ENCODE measurements at regions not wholly inside any gene's neighbourhood (a gene's known extent, or its start where the extent isn't known, plus 50 kb on each side); places are given as distances from the start of the nearest gene placed in this dataset.

DNA sequence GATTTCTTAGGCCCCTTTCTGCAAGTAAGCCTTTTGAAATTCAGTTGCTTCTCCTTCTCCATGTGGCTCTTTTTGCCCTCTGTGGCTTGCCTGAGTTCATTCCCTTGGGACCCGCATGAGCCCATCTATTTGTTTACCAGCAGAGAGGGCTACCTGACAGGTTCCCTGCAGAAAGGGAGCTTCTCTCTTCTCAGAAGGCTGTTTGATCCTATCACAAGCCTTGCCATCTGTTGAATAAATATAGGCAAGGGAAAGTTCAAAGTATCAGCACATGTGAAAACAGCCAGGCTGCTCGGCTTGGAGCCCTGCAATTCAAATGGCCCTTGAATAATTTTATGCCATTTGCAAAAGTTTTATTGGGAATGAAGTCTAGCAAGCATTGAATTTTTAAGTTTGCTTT, 720.2 kb upstream of the FZD8 start:
- Histone ChIP-seq H3K27ac (no peak overlapping the region), H3K4me1 (ENCODE audit: low read depth, poor library complexity, severe bottlenecking) (no peaks in the 10 kb centered on the region)

DNA sequence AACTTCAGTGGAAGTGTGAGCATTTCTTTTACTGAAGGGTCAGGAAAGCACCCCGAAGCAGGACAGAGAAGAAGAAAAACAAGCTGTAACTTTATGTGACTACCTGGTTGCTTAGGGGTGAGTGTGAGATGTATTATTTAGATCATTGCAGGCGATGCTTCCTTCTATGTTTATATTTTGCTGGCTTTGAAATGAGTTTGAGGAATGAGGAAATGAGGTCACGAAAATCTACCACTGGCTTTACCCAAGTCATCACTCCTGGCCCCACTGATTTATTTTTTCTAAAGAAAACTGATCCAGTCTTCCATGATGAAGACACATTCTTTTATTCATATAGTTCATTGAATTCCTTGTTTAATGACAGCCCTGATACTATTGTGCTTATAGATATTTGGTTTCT, 716.6 kb upstream of the FZD8 start:
- H3K4me3 ChIP-seq (IDR thresholded peaks at IDR 0.05; ENCODE audit: insufficient read depth, low read depth, low read length): no peak overlapping the region
- H3K79me2 ChIP-seq (ENCODE audit: insufficient read depth, low read depth): no peaks in the 10 kb centered on the region
- no peaks in the 10 kb centered on the region for H4K20me1 ChIP-seq (ENCODE audit: insufficient read depth)
- TF ChIP-seq, protein P1, sequence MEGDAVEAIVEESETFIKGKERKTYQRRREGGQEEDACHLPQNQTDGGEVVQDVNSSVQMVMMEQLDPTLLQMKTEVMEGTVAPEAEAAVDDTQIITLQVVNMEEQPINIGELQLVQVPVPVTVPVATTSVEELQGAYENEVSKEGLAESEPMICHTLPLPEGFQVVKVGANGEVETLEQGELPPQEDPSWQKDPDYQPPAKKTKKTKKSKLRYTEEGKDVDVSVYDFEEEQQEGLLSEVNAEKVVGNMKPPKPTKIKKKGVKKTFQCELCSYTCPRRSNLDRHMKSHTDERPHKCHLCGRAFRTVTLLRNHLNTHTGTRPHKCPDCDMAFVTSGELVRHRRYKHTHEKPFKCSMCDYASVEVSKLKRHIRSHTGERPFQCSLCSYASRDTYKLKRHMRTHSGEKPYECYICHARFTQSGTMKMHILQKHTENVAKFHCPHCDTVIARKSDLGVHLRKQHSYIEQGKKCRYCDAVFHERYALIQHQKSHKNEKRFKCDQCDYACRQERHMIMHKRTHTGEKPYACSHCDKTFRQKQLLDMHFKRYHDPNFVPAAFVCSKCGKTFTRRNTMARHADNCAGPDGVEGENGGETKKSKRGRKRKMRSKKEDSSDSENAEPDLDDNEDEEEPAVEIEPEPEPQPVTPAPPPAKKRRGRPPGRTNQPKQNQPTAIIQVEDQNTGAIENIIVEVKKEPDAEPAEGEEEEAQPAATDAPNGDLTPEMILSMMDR (conservative IDR thresholded peaks at IDR 0.05; ENCODE audit: low read depth, low read length): no peak
- no peak overlapping the region for H3K9ac ChIP-seq
- no peak overlapping the region for H3K27ac ChIP-seq
- H2AFZ ChIP-seq (ENCODE audit: low read depth): no peak overlapping the region
- H3K27me3 ChIP-seq (ENCODE audit: insufficient read depth, low read depth): no peaks in the 10 kb centered on the region
- H3K4me2 ChIP-seq: no peak overlapping the region
- no peaks in the 10 kb centered on the region for H3K4me1 ChIP-seq (ENCODE audit: low read depth, poor library complexity, severe bottlenecking)
- no peaks in the 10 kb centered on the region for H3K36me3 ChIP-seq (ENCODE audit: insufficient read depth)

More for the DNA sequence above, 720.2 kb upstream of the FZD8 start:
- H4K20me1 ChIP-seq (ENCODE audit: insufficient read depth): no peaks in the 10 kb centered on the region
- no peaks in the 10 kb centered on the region for H3K36me3 ChIP-seq (ENCODE audit: insufficient read depth)
- H3K4me3 ChIP-seq (IDR thresholded peaks at IDR 0.05; ENCODE audit: insufficient read depth, low read depth, low read length): no peak overlapping the region
- H3K27me3 ChIP-seq (ENCODE audit: insufficient read depth, low read depth): no peaks in the 10 kb centered on the region
- TF ChIP-seq, protein P1 (conservative IDR thresholded peaks at IDR 0.05; ENCODE audit: low read depth, low read length): no peak
- no peak overlapping the region for H3K9ac ChIP-seq
- no peak overlapping the region for H2AFZ ChIP-seq (ENCODE audit: low read depth)
- no peaks in the 10 kb centered on the region for H3K79me2 ChIP-seq (ENCODE audit: insufficient read depth, low read depth)
- H3K4me2 ChIP-seq: no peak overlapping the region

DNA sequence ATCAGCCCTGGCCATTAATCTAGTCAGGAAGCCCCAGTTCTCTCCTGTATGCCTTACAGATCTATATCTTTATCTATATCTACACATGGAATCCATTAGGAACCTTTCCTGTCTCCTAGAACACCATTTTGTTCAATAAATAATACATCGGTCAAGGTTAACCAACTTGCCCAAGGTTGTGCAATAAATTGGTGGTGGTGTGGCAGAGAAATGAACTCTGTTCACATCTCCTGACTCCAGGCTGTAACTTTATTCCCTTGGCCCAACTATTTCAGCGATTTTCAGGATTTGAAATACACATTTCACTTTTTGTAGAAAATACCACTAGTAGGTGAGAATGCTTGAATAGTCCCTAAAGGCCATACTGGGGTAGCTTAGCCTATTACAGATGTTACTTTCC, 712.5 kb upstream of the FZD8 start:
- Histone ChIP-seq H3K27me3 (ENCODE audit: insufficient read depth, low read depth) (no peaks in the 10 kb centered on the region), H2AFZ (ENCODE audit: low read depth) (no peak overlapping the region), H3K4me3 (IDR thresholded peaks at IDR 0.05; ENCODE audit: insufficient read depth, low read depth, low read length) (no peak overlapping the region), H3K9ac (no peak overlapping the region), H3K36me3 (ENCODE audit: insufficient read depth) (no peaks in the 10 kb centered on the region), H3K27ac (no peak overlapping the region), H3K4me1 (ENCODE audit: low read depth, poor library complexity, severe bottlenecking) (no peaks in the 10 kb centered on the region), H3K79me2 (ENCODE audit: insufficient read depth, low read depth) (no peaks in the 10 kb centered on the region), H3K4me2 (no peak overlapping the region), H4K20me1 (ENCODE audit: insufficient read depth) (no peaks in the 10 kb centered on the region)
- TF ChIP-seq, protein P1 (conservative IDR thresholded peaks at IDR 0.05; ENCODE audit: low read depth, low read length): no peak

DNA sequence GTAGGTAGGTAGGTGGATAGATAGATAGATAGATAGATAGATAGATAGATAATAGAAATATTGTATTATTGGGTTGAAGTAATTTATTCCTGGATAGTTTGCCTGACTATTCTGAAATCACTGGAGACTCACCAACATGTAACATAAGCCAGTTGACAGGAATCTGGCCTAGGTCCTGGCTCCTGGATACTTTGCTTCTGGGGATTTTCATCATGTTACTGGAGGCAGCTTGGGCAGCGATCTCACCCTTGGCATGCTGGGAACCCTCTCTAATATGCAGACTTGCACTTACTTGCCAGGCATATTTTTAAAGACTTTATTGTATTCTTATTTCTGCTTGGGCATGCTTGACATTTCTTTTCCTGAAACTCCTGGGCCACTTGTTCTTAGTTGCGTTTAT, 709.1 kb upstream of the FZD8 start:
- H3K79me2 ChIP-seq (ENCODE audit: insufficient read depth, low read depth): no peaks in the 10 kb centered on the region
- H3K27ac ChIP-seq: no peak overlapping the region
- TF ChIP-seq, protein P1 (conservative IDR thresholded peaks at IDR 0.05; ENCODE audit: low read depth, low read length): no peak
- H4K20me1 ChIP-seq (ENCODE audit: insufficient read depth): no peaks in the 10 kb centered on the region
- H2AFZ ChIP-seq (ENCODE audit: low read depth): no peak overlapping the region
- H3K4me1 ChIP-seq (ENCODE audit: low read depth, poor library complexity, severe bottlenecking): no peaks in the 10 kb centered on the region
- H3K9ac ChIP-seq: no peak overlapping the region
- H3K27me3 ChIP-seq (ENCODE audit: insufficient read depth, low read depth): no peaks in the 10 kb centered on the region
- no peak overlapping the region for H3K4me2 ChIP-seq
- no peaks in the 10 kb centered on the region for H3K36me3 ChIP-seq (ENCODE audit: insufficient read depth)
- no peak overlapping the region for H3K4me3 ChIP-seq (IDR thresholded peaks at IDR 0.05; ENCODE audit: insufficient read depth, low read depth, low read length)

Data from KMS-11 (cell line).